Activated naive CD4-positive, alpha-beta T cell treated with anti-CD3 and anti-CD28 coated beads, Interleukin-2, amount 50 U/mL, for 72 hours (primary cell): ENCODE measurements at regions not wholly inside any gene's neighbourhood (a gene's known extent, or its start where the extent isn't known, plus 50 kb on each side); places are given as distances from the start of the nearest gene placed in this dataset.

Source experiments
- ATAC-seq, 2 donors: fragments of 150-1000 bp; cut with Tn5 transposase; 2 replicates each; pipeline ENCODE4 v1.10.0; 2021; ENCODE audit warnings: mild to moderate bottlenecking in 2 of 2, moderate library complexity in 2 of 2
- DNase-seq, 2 donors: peaks; one replicate each; pipeline ENCODE4 v3.0.0; 2021 to 2022; ENCODE audit warnings: low spot score in 2 of 2
- H3K27ac Mint-ChIP-seq, 2 donors: one replicate each; pipeline ENCODE4 v1.8.0; 2022; ENCODE audit warnings: mild to moderate bottlenecking in 2 of 2, mixed read lengths in 2 of 2
- H3K36me3 Mint-ChIP-seq, 2 donors: one replicate each; pipeline ENCODE4 v1.8.0; 2022; ENCODE audit warnings: mixed read lengths in 2 of 2
- H3K9me3 Mint-ChIP-seq, 2 donors: one replicate each; pipeline ENCODE4 v1.8.0; 2022; ENCODE audit warnings: mixed read lengths in 2 of 2

- H3K27ac Mint-ChIP-seq = no peak overlapping the region
- no peak for ATAC-seq
These were observed 204.2 kb upstream of the KLF4 start for GRCh38 chr9:107693625-107694326.

GRCh38 chr9:107691664-107692063 lies 202.1 kb upstream of the KLF4 start:
- Mint-ChIP-seq H3K9me3 (peaks cover 6 to 12% of the 10 kb centered on the region in 2 donors), H3K27ac (no peak overlapping the region), H3K36me3 (no peaks in the 10 kb centered on the region)
- DNase-seq (no peak), ATAC-seq (no peak)

More at GRCh38 chr9:107693625-107694326, 204.2 kb upstream of the KLF4 start:
- peaks cover 8% of the 10 kb centered on the region in 2 donors for H3K9me3 Mint-ChIP-seq
- no peaks in the 10 kb centered on the region for H3K36me3 Mint-ChIP-seq
- DNase-seq = no peak

- H3K27ac Mint-ChIP-seq = no peak overlapping the region
- no peak for ATAC-seq
- H3K9me3 Mint-ChIP-seq = peaks cover 4 to 12% of the 10 kb centered on the region in 2 donors
- DNase-seq = no peak
- no peaks in the 10 kb centered on the region for H3K36me3 Mint-ChIP-seq
These were observed 200.5 kb upstream of the KLF4 start for GRCh38 chr9:107690021-107690420.

GRCh38 chr9:107688728-107689127 lies 199.2 kb upstream of the KLF4 start:
- no peaks in the 10 kb centered on the region for H3K36me3 Mint-ChIP-seq
- ATAC-seq = no peak
- peaks cover 4 to 12% of the 10 kb centered on the region in 2 donors for H3K9me3 Mint-ChIP-seq
- no peak overlapping the region for H3K27ac Mint-ChIP-seq
- DNase-seq = no peak

- H3K36me3 Mint-ChIP-seq = no peaks in the 10 kb centered on the region
- ATAC-seq = no peak
- peaks cover 4 to 12% of the 10 kb centered on the region in 2 donors for H3K9me3 Mint-ChIP-seq
- DNase-seq = no peak
- no peak overlapping the region for H3K27ac Mint-ChIP-seq
These were observed 196.3 kb upstream of the KLF4 start for GRCh38 chr9:107685901-107686300.

- Mint-ChIP-seq H3K36me3 (no peaks in the 10 kb centered on the region), H3K9me3 (peaks cover 4 to 7% of the 10 kb centered on the region in 2 donors), H3K27ac (no peak overlapping the region)
- ATAC-seq (no peak), DNase-seq (no peak)
These were observed 195.8 kb upstream of the KLF4 start for GRCh38 chr9:107685376-107685775.

- peaks cover 4 to 5% of the 10 kb centered on the region in 2 donors for H3K9me3 Mint-ChIP-seq
- DNase-seq (no peak), ATAC-seq (no peak)
- no peaks in the 10 kb centered on the region for H3K36me3 Mint-ChIP-seq
- peak overlapping the region in 1 of 2 donors; percentile 26 for H3K27ac Mint-ChIP-seq
These were observed 194.7 kb upstream of the KLF4 start for GRCh38 chr9:107684224-107684623.

GRCh38 chr9:107683566-107683965 lies 194.0 kb upstream of the KLF4 start:
- Mint-ChIP-seq H3K36me3 (no peaks in the 10 kb centered on the region), H3K9me3 (peaks cover 4% of the 10 kb centered on the region in 2 donors), H3K27ac (peak overlapping the region; percentile 11 to 26)
- ATAC-seq (no peak), DNase-seq (no peak)

- ATAC-seq (no peak), DNase-seq (no peak)
- Mint-ChIP-seq H3K9me3 (no peaks in the 10 kb centered on the region), H3K27ac (no peak overlapping the region), H3K36me3 (no peaks in the 10 kb centered on the region)
These were observed 192.4 kb upstream of the KLF4 start for GRCh38 chr9:107681988-107682387.

GRCh38 chr9:107675351-107676259 lies 186.0 kb upstream of the KLF4 start:
- ATAC-seq (no peak), DNase-seq (no peak)
- H3K9me3 Mint-ChIP-seq = peaks cover 0 to 6% of the 10 kb centered on the region in 2 donors
- no peak overlapping the region for H3K27ac Mint-ChIP-seq
- no peaks in the 10 kb centered on the region for H3K36me3 Mint-ChIP-seq

- Mint-ChIP-seq H3K9me3 (peaks cover 0 to 6% of the 10 kb centered on the region in 2 donors), H3K27ac (peak overlapping the region in 1 of 2 donors; percentile 29), H3K36me3 (no peaks in the 10 kb centered on the region)
- ATAC-seq (no peak), DNase-seq (no peak)
These were observed 185.2 kb upstream of the KLF4 start for GRCh38 chr9:107674721-107675277.

- Mint-ChIP-seq H3K36me3 (no peaks in the 10 kb centered on the region), H3K9me3 (peaks cover 0 to 6% of the 10 kb centered on the region in 2 donors), H3K27ac (no peak overlapping the region)
- ATAC-seq (no peak), DNase-seq (no peak)
These were observed 184.5 kb upstream of the KLF4 start for GRCh38 chr9:107673861-107674720.

GRCh38 chr9:107671588-107671987 lies 182.0 kb upstream of the KLF4 start:
- Mint-ChIP-seq H3K27ac (no peak overlapping the region), H3K9me3 (peaks cover 0 to 6% of the 10 kb centered on the region in 2 donors), H3K36me3 (no peaks in the 10 kb centered on the region)
- no peak for DNase-seq
- ATAC-seq = no peak

GRCh38 chr9:107669422-107669821 lies 179.9 kb upstream of the KLF4 start:
- ATAC-seq (no peak), DNase-seq (no peak)
- H3K9me3 Mint-ChIP-seq = peaks cover 0 to 10% of the 10 kb centered on the region in 2 donors
- no peaks in the 10 kb centered on the region for H3K36me3 Mint-ChIP-seq
- no peak overlapping the region for H3K27ac Mint-ChIP-seq

GRCh38 chr9:107667231-107668070 lies 177.9 kb upstream of the KLF4 start:
- no peak for ATAC-seq
- DNase-seq = no peak
- Mint-ChIP-seq H3K36me3 (no peaks in the 10 kb centered on the region), H3K27ac (no peak overlapping the region), H3K9me3 (peaks cover 0 to 10% of the 10 kb centered on the region in 2 donors)

GRCh38 chr9:107665057-107665456 lies 175.5 kb upstream of the KLF4 start:
- Mint-ChIP-seq H3K9me3 (peaks cover 0 to 4% of the 10 kb centered on the region in 2 donors), H3K36me3 (no peaks in the 10 kb centered on the region), H3K27ac (no peak overlapping the region)
- DNase-seq (no peak), ATAC-seq (no peak)
